ENCODE measurements at regions not wholly inside any gene's neighbourhood (a gene's known extent, or its start where the extent isn't known, plus 50 kb on each side); places are given as distances from the start of the nearest gene placed in this dataset.

GRCh38 chr12:42981379-42981778 is 391.8 kb upstream of the PRICKLE1 start:
- TF ChIP-seq TSHZ1 (tag by site-specific recombination; IDR thresholded peaks at IDR 0.05; ENCODE audit: borderline replicate concordance) (no peak), RBAK (tag by site-specific recombination; IDR thresholded peaks at IDR 0.05) (no peak), FEZF1 (tag by site-specific recombination; IDR thresholded peaks at IDR 0.05) (no peak), ZNF121 (tag by site-specific recombination; IDR thresholded peaks at IDR 0.05) (no peak), CTCF (tag by site-specific recombination; IDR thresholded peaks at IDR 0.05) (no peak), ZNF837 (tag by site-specific recombination; IDR thresholded peaks at IDR 0.05) (no peak), KLF1 (tag by site-specific recombination; IDR thresholded peaks at IDR 0.05) (no peak), YY1 (tag by site-specific recombination; IDR thresholded peaks at IDR 0.05) (no peak), KLF17 (tag by site-specific recombination; IDR thresholded peaks at IDR 0.05) (no peak), PRDM4 (tag by site-specific recombination; IDR thresholded peaks at IDR 0.05) (no peak), TRIM28 (IDR thresholded peaks at IDR 0.05; ENCODE audit: borderline replicate concordance, low read length) (no peak), ZBTB20 (tag by site-specific recombination; IDR thresholded peaks at IDR 0.05) (no peak), ZNF146 (tag by site-specific recombination; IDR thresholded peaks at IDR 0.05) (no peak), ZBTB8A (tag by site-specific recombination; IDR thresholded peaks at IDR 0.05) (no peak)
